ENCODE measurements at regions not wholly inside any gene's neighbourhood (a gene's known extent, or its start where the extent isn't known, plus 50 kb on each side); places are given as distances from the start of the nearest gene placed in this dataset.

DNA sequence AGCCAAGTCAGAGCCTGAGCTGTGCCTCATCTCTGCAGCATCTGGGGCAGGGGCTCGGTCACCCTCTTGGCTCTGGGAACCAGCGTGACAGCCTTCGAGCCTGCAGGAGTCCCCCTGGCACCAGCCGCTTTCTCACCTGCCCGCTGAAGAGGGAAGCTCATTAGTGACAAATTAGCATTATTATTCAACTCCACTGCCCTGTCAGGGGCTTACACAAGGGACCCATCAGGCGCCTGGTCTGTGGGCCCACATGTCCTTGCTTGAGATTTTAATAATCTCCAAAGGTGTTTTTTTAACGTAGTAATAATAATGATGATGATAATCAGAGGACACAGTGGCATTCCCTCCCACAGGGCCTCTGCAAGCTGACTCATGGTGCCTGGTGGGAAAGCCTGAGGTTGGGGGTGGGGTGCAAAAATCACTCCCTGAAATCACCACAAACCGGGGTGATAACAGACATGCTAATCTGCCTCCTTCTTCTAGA is 98.1 kb upstream of the IGSF21 start:
- DNase-seq = peak; percentile 42
- Histone ChIP-seq H3K4me1 (ENCODE audit: insufficient read depth, low read length) (peaks cover 2% of the 10 kb centered on the region; the same call in 1 of the 2 replicates), H4K8ac (replicated peaks; ENCODE audit: insufficient read length, low read depth, low read length) (no peak overlapping the region), H3T11ph (ENCODE audit: low read length) (no peak overlapping the region), H3K79me2 (ENCODE audit: insufficient read depth, low read length) (no peaks in the 10 kb centered on the region), H3K9me3 (ENCODE audit: control insufficient read depth, low read depth, low read length) (no peaks in the 10 kb centered on the region), H3K27me3 (ENCODE audit: insufficient read depth, low read length) (no peaks in the 10 kb centered on the region), H2BK20ac (ENCODE audit: low read depth, low read length, poor library complexity, severe bottlenecking) (no peak overlapping the region), H4K91ac (ENCODE audit: insufficient read length, low read depth, low read length) (no peak overlapping the region), H3K14ac (ENCODE audit: insufficient read depth, low read length) (no peak overlapping the region; the same call in 1 of the 2 replicates), H3K9ac (ENCODE audit: extremely low read depth, insufficient read length, low read length) (no peak overlapping the region), H2AFZ (ENCODE audit: low read length) (no peak overlapping the region), H3K4me2 (ENCODE audit: insufficient read depth, insufficient read length, low read length) (no peak overlapping the region), H4K5ac (ENCODE audit: insufficient read length, low read depth, low read length) (no peak overlapping the region), H3K4ac (ENCODE audit: low read depth, low read length) (no peak overlapping the region), H3K56ac (ENCODE audit: insufficient read length, low read depth, low read length) (no peak overlapping the region), H2AK5ac (ENCODE audit: insufficient read length, low read length) (no peak overlapping the region), H2BK120ac (ENCODE audit: low read depth, low read length, poor library complexity, severe bottlenecking) (no peak overlapping the region), H3K23ac (ENCODE audit: insufficient read length, low read depth, low read length) (no peak overlapping the region), H3K79me1 (ENCODE audit: insufficient read depth, low read depth, low read length, poor library complexity, severe bottlenecking) (no peaks in the 10 kb centered on the region), H2BK12ac (ENCODE audit: insufficient read length, low read depth, low read length) (no peak overlapping the region), H3K23me2 (ENCODE audit: insufficient read length, low read depth, low read length, poor library complexity, severe bottlenecking) (no peaks in the 10 kb centered on the region), H2BK5ac (ENCODE audit: insufficient read length, low read length) (no peak overlapping the region), H2BK15ac (ENCODE audit: low read depth, low read length) (no peak overlapping the region), H3K18ac (ENCODE audit: insufficient read length, low read depth, low read length) (no peak overlapping the region), H4K20me1 (ENCODE audit: control insufficient read depth, insufficient read depth, insufficient read length) (no peaks in the 10 kb centered on the region), H3K27ac (ENCODE audit: insufficient read length, low read depth, low read length) (no peak overlapping the region)
- Mint-ChIP-seq H3K9me3 (no peaks in the 10 kb centered on the region; a peak in 1 of 5 replicates), H3K36me3 (ENCODE audit: insufficient read depth in 1 of 3, low read depth in 3 of 3) (no peaks in the 10 kb centered on the region), H3K4me1 (peaks cover 20 to 28% of the 10 kb centered on the region in 2 experiments), H3K4me3 (no peak overlapping the region), H3K27ac (peak overlapping the region in 2 of 3 experiments; percentile 14 to 37; a peak in 1 of 7 replicates), H3K27me3 (ENCODE audit: low read depth) (peaks cover 19% of the 10 kb centered on the region)
- WGBS (ENCODE audit: extremely low coverage, insufficient read length, low lambda C conversion rate) = no CpG with 5 or more reads among the region's 8 CpGs
- TF ChIP-seq, protein P1, sequence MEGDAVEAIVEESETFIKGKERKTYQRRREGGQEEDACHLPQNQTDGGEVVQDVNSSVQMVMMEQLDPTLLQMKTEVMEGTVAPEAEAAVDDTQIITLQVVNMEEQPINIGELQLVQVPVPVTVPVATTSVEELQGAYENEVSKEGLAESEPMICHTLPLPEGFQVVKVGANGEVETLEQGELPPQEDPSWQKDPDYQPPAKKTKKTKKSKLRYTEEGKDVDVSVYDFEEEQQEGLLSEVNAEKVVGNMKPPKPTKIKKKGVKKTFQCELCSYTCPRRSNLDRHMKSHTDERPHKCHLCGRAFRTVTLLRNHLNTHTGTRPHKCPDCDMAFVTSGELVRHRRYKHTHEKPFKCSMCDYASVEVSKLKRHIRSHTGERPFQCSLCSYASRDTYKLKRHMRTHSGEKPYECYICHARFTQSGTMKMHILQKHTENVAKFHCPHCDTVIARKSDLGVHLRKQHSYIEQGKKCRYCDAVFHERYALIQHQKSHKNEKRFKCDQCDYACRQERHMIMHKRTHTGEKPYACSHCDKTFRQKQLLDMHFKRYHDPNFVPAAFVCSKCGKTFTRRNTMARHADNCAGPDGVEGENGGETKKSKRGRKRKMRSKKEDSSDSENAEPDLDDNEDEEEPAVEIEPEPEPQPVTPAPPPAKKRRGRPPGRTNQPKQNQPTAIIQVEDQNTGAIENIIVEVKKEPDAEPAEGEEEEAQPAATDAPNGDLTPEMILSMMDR (conservative IDR thresholded peaks at IDR 0.05) = no peak

All from H9 (cell line).